ENCODE measurements at regions not wholly inside any gene's neighbourhood (a gene's known extent, or its start where the extent isn't known, plus 50 kb on each side); places are given as distances from the start of the nearest gene placed in this dataset.

DNA sequence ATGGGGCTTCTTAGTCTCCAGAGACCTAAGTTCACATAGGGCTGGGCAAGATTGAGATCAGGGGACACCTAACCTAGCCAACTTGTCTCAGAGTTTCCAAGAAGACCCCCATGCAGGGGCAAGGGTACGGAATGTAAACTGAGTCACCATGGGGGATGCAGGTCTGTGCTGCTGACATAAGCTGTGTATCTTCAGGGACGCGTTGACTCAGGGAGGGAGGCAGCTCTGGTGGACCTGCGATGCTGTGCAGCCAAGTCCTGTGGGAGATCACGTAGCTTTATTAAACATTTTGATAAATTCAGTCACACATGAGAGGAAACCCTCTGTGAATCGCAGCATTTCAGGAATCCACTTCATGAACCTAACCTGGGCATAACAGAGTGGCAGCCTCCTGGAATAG lies 216.0 kb downstream of the ANKRD30B start:
- Histone ChIP-seq H3K4ac (ENCODE audit: low read depth, low read length) (no peak overlapping the region), H3K36me3 (ENCODE audit: control insufficient read depth, insufficient read depth, low read length) (no peaks in the 10 kb centered on the region), H3K18ac (ENCODE audit: low read depth, low read length) (no peak overlapping the region), H3K9me3 (ENCODE audit: control insufficient read depth, insufficient read depth, low read length) (peaks cover 33% of the 10 kb centered on the region), H2BK20ac (ENCODE audit: low read depth, low read length) (no peak overlapping the region), H3K4me1 (ENCODE audit: control insufficient read depth, insufficient read depth, low read length) (no peaks in the 10 kb centered on the region), H3K4me2 (ENCODE audit: low read depth, low read length) (no peak overlapping the region), H4K20me1 (ENCODE audit: insufficient read depth, low read length) (no peaks in the 10 kb centered on the region), H3K79me1 (ENCODE audit: low read depth in 1 of 2, low read length in 2 of 2) (no peaks in the 10 kb centered on the region), H3K23ac (ENCODE audit: low read depth, low read length) (no peak overlapping the region), H3K9me1 (ENCODE audit: insufficient read depth, low read length) (no peaks in the 10 kb centered on the region), H2BK5ac (ENCODE audit: low read depth, low read length, poor library complexity, severe bottlenecking) (no peak overlapping the region), H3K27me3 (ENCODE audit: control insufficient read depth, insufficient read depth, low read length) (no peaks in the 10 kb centered on the region), H2BK15ac (ENCODE audit: low read depth, low read length) (no peak overlapping the region), H4K5ac (ENCODE audit: low read depth, low read length) (no peak overlapping the region), H4K91ac (ENCODE audit: insufficient read depth, low read depth, low read length) (no peak overlapping the region), H2AK9ac (replicated peaks; ENCODE audit: low read depth, low read length, poor library complexity) (no peak overlapping the region), H2BK120ac (ENCODE audit: low read depth, low read length) (no peak overlapping the region), H3K56ac (ENCODE audit: extremely low read depth, insufficient read depth, low read length) (no peak overlapping the region), H4K8ac (ENCODE audit: low read depth in 2 of 2, low read length in 2 of 2) (no peak overlapping the region), H2AK5ac (ENCODE audit: low read depth, low read length) (no peak overlapping the region), H3K14ac (replicated peaks; ENCODE audit: low read depth, low read length) (no peak overlapping the region), H3K27ac (ENCODE audit: insufficient read depth, low read length) (no peak overlapping the region), H3K9ac (ENCODE audit: low read depth, low read length) (no peak overlapping the region), H3K4me3 (ENCODE audit: insufficient read depth, low read depth, low read length) (no peak overlapping the region), H2AFZ (replicated peaks; ENCODE audit: low read length, poor library complexity) (no peak overlapping the region)
- POLR2A ChIA-PET (ENCODE audit: unreplicated experiment): no interaction called here
- ATAC-seq (ENCODE audit: low read depth): no peak
- intact Hi-C loops (cut with micrococcal nuclease) (no loop called here), dilution Hi-C loops (cut with HindIII; ENCODE audit: low sequenced_read_pairs, unreplicated experiment) (no loop called here), in situ Hi-C loops (cut with MboI; ENCODE audit: low sequenced_read_pairs) (no loop called here)
- no TSS peak for BruUV-seq (replicated peaks)
- TF ChIP-seq FOS (IDR thresholded peaks at IDR 0.05; ENCODE audit: low read depth, low read length) (no peak), POLR2A (IDR thresholded peaks at IDR 0.05; ENCODE audit: low read depth, low read length) (no peak), RFX5 (IDR thresholded peaks at IDR 0.05; ENCODE audit: low read depth, low read length) (no peak), RCOR1 (IDR thresholded peaks at IDR 0.05; ENCODE audit: insufficient replicate concordance, low read length) (no peak)
- TF ChIP-seq, protein P1, sequence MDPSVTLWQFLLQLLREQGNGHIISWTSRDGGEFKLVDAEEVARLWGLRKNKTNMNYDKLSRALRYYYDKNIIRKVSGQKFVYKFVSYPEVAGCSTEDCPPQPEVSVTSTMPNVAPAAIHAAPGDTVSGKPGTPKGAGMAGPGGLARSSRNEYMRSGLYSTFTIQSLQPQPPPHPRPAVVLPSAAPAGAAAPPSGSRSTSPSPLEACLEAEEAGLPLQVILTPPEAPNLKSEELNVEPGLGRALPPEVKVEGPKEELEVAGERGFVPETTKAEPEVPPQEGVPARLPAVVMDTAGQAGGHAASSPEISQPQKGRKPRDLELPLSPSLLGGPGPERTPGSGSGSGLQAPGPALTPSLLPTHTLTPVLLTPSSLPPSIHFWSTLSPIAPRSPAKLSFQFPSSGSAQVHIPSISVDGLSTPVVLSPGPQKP (IDR thresholded peaks at IDR 0.05; ENCODE audit: borderline replicate concordance, low read depth, low read length): no peak
- WGBS, 2 experiments (ENCODE audit: extremely low coverage in 2 of 2, insufficient read length in 1 of 2): 40% methylated on average over 1 of the region's 6 CpGs; no CpG with 5 or more reads in 1 of the 2 experiments
- CTCF ChIA-PET: no interaction called here
- no peak for DNase-seq
